Right ventricle myocardium inferior (tissue), 1 donor: ENCODE measurements at regions not wholly inside any gene's neighbourhood (a gene's known extent, or its start where the extent isn't known, plus 50 kb on each side); places are given as distances from the start of the nearest gene placed in this dataset.

Experiments
- ATAC-seq: fragments of 200-7000 bp; cut with Tn5 transposase; one replicate; pipeline ENCODE4 v1.9.1; 2020; ENCODE audit warnings: mild to moderate bottlenecking, moderate library complexity
- DNase-seq: peaks from one replicate; pipeline ENCODE4 v3.0.0; 2021; ENCODE audit errors: missing footprints
- intact Hi-C: fragments of 100-400 bp; cut with DNase I; formaldehyde crosslinking; loops from one replicate; pipeline ENCODE4 v1.11.0; 2022
- donor health status: DM: no; HTN: yes; CAD: no; lungs with severe emphysema.

GRCh38 chr6:165804331-165805066, 141.5 kb upstream of the PDE10A start:
- peak; percentile 42 for ATAC-seq
- DNase-seq: no peak
- intact Hi-C loops: no loop called here

- ATAC-seq: peak; percentile 32
Observed at GRCh38 chr6:165800337-165800736, 137.3 kb upstream of the PDE10A start.

GRCh38 chr6:165799391-165800153, 136.5 kb upstream of the PDE10A start:
- peak; percentile 72 for ATAC-seq
- DNase-seq: no peak
- intact Hi-C loops: no loop called here

More at GRCh38 chr6:165800337-165800736, 137.3 kb upstream of the PDE10A start:
- DNase-seq: no peak
- intact Hi-C loops: no loop called here

GRCh38 chr6:165798991-165799390, 135.9 kb upstream of the PDE10A start:
- DNase-seq (no peak), ATAC-seq (no peak)
- intact Hi-C loops: no loop called here

GRCh38 chr6:165794179-165794601, 131.1 kb upstream of the PDE10A start:
- DNase-seq (no peak), ATAC-seq (peak; percentile 17)
- intact Hi-C loops: no loop called here

- ATAC-seq: no peak
- intact Hi-C loops: no loop called here
- DNase-seq: no peak
Observed at GRCh38 chr6:165793287-165793825, 130.3 kb upstream of the PDE10A start.

GRCh38 chr6:165791876-165792437, 128.9 kb upstream of the PDE10A start:
- DNase-seq (peak; percentile 48), ATAC-seq (no peak)
- intact Hi-C loops: no loop called here

GRCh38 chr6:165791306-165791705, 128.3 kb upstream of the PDE10A start:
- intact Hi-C loops: no loop called here
- DNase-seq (peak; percentile 54), ATAC-seq (no peak)

GRCh38 chr6:165782812-165783211, 119.8 kb upstream of the PDE10A start:
- no peak for ATAC-seq
- no peak for DNase-seq
- intact Hi-C loops: no loop called here

- DNase-seq: no peak
- ATAC-seq: no peak
- intact Hi-C loops: no loop called here
Observed at GRCh38 chr6:165782134-165782533, 119.1 kb upstream of the PDE10A start.

GRCh38 chr6:165777680-165778079, 114.6 kb upstream of the PDE10A start:
- DNase-seq (no peak), ATAC-seq (no peak)
- intact Hi-C loops: no loop called here

GRCh38 chr6:165776691-165777090, 113.7 kb upstream of the PDE10A start:
- DNase-seq (no peak), ATAC-seq (no peak)
- intact Hi-C loops: no loop called here

GRCh38 chr6:165775721-165776120, 112.7 kb upstream of the PDE10A start:
- intact Hi-C loops: loop anchor here (2.0 kb wide), 1 partner anchor 113 kb away; the partner anchor contains the start of gene PDE10A
- no peak for ATAC-seq
- DNase-seq: no peak

GRCh38 chr6:165774903-165775601, 112.0 kb upstream of the PDE10A start:
- peak; percentile 96 for ATAC-seq
- intact Hi-C loops: loop anchor here (2.0 kb wide), 1 partner anchor 112 kb away; the partner anchor contains the start of gene PDE10A
- DNase-seq: no peak

- intact Hi-C loops: no loop called here
- DNase-seq (no peak), ATAC-seq (no peak)
Observed at GRCh38 chr6:165770397-165771082, 107.5 kb upstream of the PDE10A start.

- ATAC-seq (no peak), DNase-seq (no peak)
- intact Hi-C loops: no loop called here
Observed at GRCh38 chr6:165769884-165770283, 106.8 kb upstream of the PDE10A start.

GRCh38 chr6:165769401-165769800, 106.4 kb upstream of the PDE10A start:
- no peak for ATAC-seq
- no peak for DNase-seq
- intact Hi-C loops: no loop called here

- ATAC-seq (no peak), DNase-seq (no peak)
- intact Hi-C loops: no loop called here
Observed at GRCh38 chr6:165768961-165769360, 105.9 kb upstream of the PDE10A start.
